ENCODE measurements at regions not wholly inside any gene's neighbourhood (a gene's known extent, or its start where the extent isn't known, plus 50 kb on each side); places are given as distances from the start of the nearest gene placed in this dataset.

GRCh38 chr13:108369412-108369811, 99.9 kb downstream of the TNFSF13B start:
- no peak overlapping the region for H3K27ac Mint-ChIP-seq
- POLR2A ChIA-PET, result no interaction called here
- CTCF ChIA-PET, result no interaction called here
- intact Hi-C loops (cut with micrococcal nuclease), result no loop called here
- no peaks in the 10 kb centered on the region for H3K36me3 Mint-ChIP-seq (ENCODE audit: low read depth)
- H3K27me3 Mint-ChIP-seq, result peaks cover under 1% of the 10 kb centered on the region
- TF ChIP-seq CTCF (IDR thresholded peaks at IDR 0.05), result no peak
- DNase-seq, result no peak
- no peak for ATAC-seq
- H3K9me3 Mint-ChIP-seq, result peaks cover 3% of the 10 kb centered on the region
- H3K4me1 Mint-ChIP-seq (ENCODE audit: low read depth), result no peaks in the 10 kb centered on the region
- no peak overlapping the region for H3K4me3 Mint-ChIP-seq

GRCh38 chr13:108375034-108375433, 105.5 kb downstream of the TNFSF13B start:
- no peaks in the 10 kb centered on the region for H3K4me1 Mint-ChIP-seq (ENCODE audit: low read depth)
- no peak for DNase-seq
- no peak for ATAC-seq
- peaks cover 3% of the 10 kb centered on the region for H3K9me3 Mint-ChIP-seq
- H3K27me3 Mint-ChIP-seq, result peaks cover 1% of the 10 kb centered on the region
- POLR2A ChIA-PET, result no interaction called here
- no peak overlapping the region for H3K27ac Mint-ChIP-seq
- CTCF ChIA-PET, result no interaction called here
- no peaks in the 10 kb centered on the region for H3K36me3 Mint-ChIP-seq (ENCODE audit: low read depth)
- intact Hi-C loops (cut with micrococcal nuclease), result no loop called here
- H3K4me3 Mint-ChIP-seq, result no peak overlapping the region
- no peak for TF ChIP-seq CTCF (IDR thresholded peaks at IDR 0.05)

- Mint-ChIP-seq H3K27me3 (peaks cover 1% of the 10 kb centered on the region), H3K4me3 (no peak overlapping the region), H3K27ac (no peak overlapping the region), H3K9me3 (peaks cover 3% of the 10 kb centered on the region), H3K4me1 (ENCODE audit: low read depth) (no peaks in the 10 kb centered on the region), H3K36me3 (ENCODE audit: low read depth) (no peaks in the 10 kb centered on the region)
- ATAC-seq (no peak), DNase-seq (no peak)
- no peak for TF ChIP-seq CTCF (IDR thresholded peaks at IDR 0.05)
- intact Hi-C loops (cut with micrococcal nuclease), result no loop called here
- ChIA-PET POLR2A (no interaction called here), CTCF (no interaction called here)
Observed at GRCh38 chr13:108375772-108376171, 106.3 kb downstream of the TNFSF13B start.

GRCh38 chr13:108376308-108376707, 106.8 kb downstream of the TNFSF13B start:
- ChIA-PET CTCF (no interaction called here), POLR2A (no interaction called here)
- Mint-ChIP-seq H3K36me3 (ENCODE audit: low read depth) (no peaks in the 10 kb centered on the region), H3K27ac (no peak overlapping the region), H3K4me1 (ENCODE audit: low read depth) (no peaks in the 10 kb centered on the region), H3K27me3 (peaks cover 1% of the 10 kb centered on the region), H3K9me3 (no peaks in the 10 kb centered on the region), H3K4me3 (no peak overlapping the region)
- no peak for TF ChIP-seq CTCF (IDR thresholded peaks at IDR 0.05)
- ATAC-seq, result no peak
- no peak for DNase-seq
- intact Hi-C loops (cut with micrococcal nuclease), result no loop called here

GRCh38 chr13:108377646-108378206, 108.2 kb downstream of the TNFSF13B start:
- CTCF ChIA-PET, result no interaction called here
- ATAC-seq (no peak), DNase-seq (no peak)
- POLR2A ChIA-PET, result no interaction called here
- H3K4me3 Mint-ChIP-seq, result no peak overlapping the region
- H3K27me3 Mint-ChIP-seq, result peaks cover 1% of the 10 kb centered on the region
- intact Hi-C loops (cut with micrococcal nuclease), result no loop called here
- H3K9me3 Mint-ChIP-seq, result no peaks in the 10 kb centered on the region
- H3K36me3 Mint-ChIP-seq (ENCODE audit: low read depth), result no peaks in the 10 kb centered on the region
- no peak overlapping the region for H3K27ac Mint-ChIP-seq
- no peaks in the 10 kb centered on the region for H3K4me1 Mint-ChIP-seq (ENCODE audit: low read depth)
- TF ChIP-seq CTCF (IDR thresholded peaks at IDR 0.05), result no peak

Measured in activated CD8-positive, alpha-beta T cell treated with anti-CD3 and anti-CD28 coated beads for 36 hours (primary cell).